IgD-negative memory B cell (primary cell): ENCODE measurements at regions not wholly inside any gene's neighbourhood (a gene's known extent, or its start where the extent isn't known, plus 50 kb on each side); places are given as distances from the start of the nearest gene placed in this dataset.

Experiments
- H3K27ac Mint-ChIP-seq, 3 donors: one replicate each; pipeline ENCODE4 v1.8.0; 2020 to 2022; ENCODE audit warnings: mild to moderate bottlenecking in 3 of 3, mixed read lengths in 3 of 3, moderate library complexity in 1 of 3
- H3K27me3 Mint-ChIP-seq: one replicate; pipeline ENCODE4 v1.8.0; 2021; ENCODE audit warnings: mixed read lengths
- H3K36me3 Mint-ChIP-seq: one replicate; pipeline ENCODE4 v1.8.0; 2020; ENCODE audit warnings: mild to moderate bottlenecking, mixed read lengths
- H3K4me1 Mint-ChIP-seq, 3 donors: one replicate each; pipeline ENCODE4 v1.8.0; 2020 to 2022; ENCODE audit warnings: mixed read lengths in 3 of 3, mild to moderate bottlenecking in 1 of 3
- H3K4me3 Mint-ChIP-seq, 4 donors: one replicate each; pipeline ENCODE4 v1.8.0; 2020 to 2022; ENCODE audit warnings: mild to moderate bottlenecking in 4 of 4, mixed read lengths in 4 of 4, moderate library complexity in 3 of 4
- H3K9me3 Mint-ChIP-seq, 3 donors: one replicate each; pipeline ENCODE4 v1.8.0; 2020 to 2021; ENCODE audit warnings: mixed read lengths in 3 of 3, mild to moderate bottlenecking in 1 of 3

GRCh38 chr4:100786481-100786880 lies 268.7 kb upstream of the EMCN start:
- no peak overlapping the region for H3K27ac Mint-ChIP-seq
- H3K36me3 Mint-ChIP-seq: no peaks in the 10 kb centered on the region
- peaks cover 3% of the 10 kb centered on the region for H3K27me3 Mint-ChIP-seq
- no peaks in the 10 kb centered on the region for H3K4me1 Mint-ChIP-seq
- H3K9me3 Mint-ChIP-seq: no peaks in the 10 kb centered on the region
- H3K4me3 Mint-ChIP-seq: no peak overlapping the region

- Mint-ChIP-seq H3K36me3 (no peaks in the 10 kb centered on the region), H3K4me3 (no peak overlapping the region), H3K4me1 (no peaks in the 10 kb centered on the region), H3K9me3 (peaks cover 0 to 1% (median 0%) of the 10 kb centered on the region in 3 donors), H3K27ac (no peak overlapping the region), H3K27me3 (no peaks in the 10 kb centered on the region)
These were observed 264.5 kb upstream of the EMCN start for GRCh38 chr4:100782356-100782755.

GRCh38 chr4:100781435-100781834 lies 263.6 kb upstream of the EMCN start:
- Mint-ChIP-seq H3K4me3 (no peak overlapping the region), H3K9me3 (peaks cover 0 to 1% (median 0%) of the 10 kb centered on the region in 3 donors), H3K27ac (no peak overlapping the region), H3K27me3 (peaks cover 2% of the 10 kb centered on the region), H3K36me3 (no peaks in the 10 kb centered on the region), H3K4me1 (no peaks in the 10 kb centered on the region)

GRCh38 chr4:100780126-100780525 lies 262.3 kb upstream of the EMCN start:
- H3K36me3 Mint-ChIP-seq: peaks cover 1% of the 10 kb centered on the region
- no peak overlapping the region for H3K27ac Mint-ChIP-seq
- peaks cover 3 to 8% (median 4%) of the 10 kb centered on the region in 3 donors for H3K9me3 Mint-ChIP-seq

GRCh38 chr4:100778431-100778830 lies 260.6 kb upstream of the EMCN start:
- Mint-ChIP-seq H3K36me3 (peaks cover 1% of the 10 kb centered on the region), H3K9me3 (peaks cover 5 to 11% (median 11%) of the 10 kb centered on the region in 3 donors), H3K4me3 (no peak overlapping the region), H3K27ac (no peak overlapping the region), H3K27me3 (peaks cover 2% of the 10 kb centered on the region), H3K4me1 (no peaks in the 10 kb centered on the region)

More at GRCh38 chr4:100780126-100780525, 262.3 kb upstream of the EMCN start:
- no peaks in the 10 kb centered on the region for H3K4me1 Mint-ChIP-seq
- no peak overlapping the region for H3K4me3 Mint-ChIP-seq
- H3K27me3 Mint-ChIP-seq: peaks cover 2% of the 10 kb centered on the region

- Mint-ChIP-seq H3K27ac (no peak overlapping the region), H3K36me3 (no peaks in the 10 kb centered on the region), H3K27me3 (peaks cover 6% of the 10 kb centered on the region), H3K4me3 (no peak overlapping the region), H3K9me3 (peaks cover 6 to 11% (median 10%) of the 10 kb centered on the region in 3 donors), H3K4me1 (no peaks in the 10 kb centered on the region)
These were observed 244.9 kb upstream of the EMCN start for GRCh38 chr4:100762738-100763137.

- H3K4me3 Mint-ChIP-seq: no peak overlapping the region
- peaks cover 3% of the 10 kb centered on the region for H3K36me3 Mint-ChIP-seq
- no peaks in the 10 kb centered on the region for H3K4me1 Mint-ChIP-seq
- H3K9me3 Mint-ChIP-seq: peaks cover 4 to 6% (median 5%) of the 10 kb centered on the region in 3 donors
- peaks cover 2% of the 10 kb centered on the region for H3K27me3 Mint-ChIP-seq
- no peak overlapping the region for H3K27ac Mint-ChIP-seq
These were observed 236.9 kb upstream of the EMCN start for GRCh38 chr4:100754751-100755150.

- Mint-ChIP-seq H3K27me3 (no peaks in the 10 kb centered on the region), H3K9me3 (no peaks in the 10 kb centered on the region), H3K4me1 (no peaks in the 10 kb centered on the region), H3K27ac (no peak overlapping the region), H3K36me3 (no peaks in the 10 kb centered on the region), H3K4me3 (no peak overlapping the region)
These were observed 228.4 kb upstream of the EMCN start for GRCh38 chr4:100746141-100746739.

GRCh38 chr4:100742045-100742444 lies 224.2 kb upstream of the EMCN start:
- Mint-ChIP-seq H3K36me3 (no peaks in the 10 kb centered on the region), H3K9me3 (no peaks in the 10 kb centered on the region), H3K4me1 (no peaks in the 10 kb centered on the region), H3K27ac (no peak overlapping the region), H3K27me3 (no peaks in the 10 kb centered on the region), H3K4me3 (no peak overlapping the region)

GRCh38 chr4:100739426-100739825 lies 221.6 kb upstream of the EMCN start:
- Mint-ChIP-seq H3K4me3 (no peak overlapping the region), H3K9me3 (peaks cover 0 to 1% (median 0%) of the 10 kb centered on the region in 3 donors), H3K27me3 (no peaks in the 10 kb centered on the region), H3K4me1 (no peaks in the 10 kb centered on the region), H3K27ac (no peak overlapping the region), H3K36me3 (no peaks in the 10 kb centered on the region)

- no peaks in the 10 kb centered on the region for H3K4me1 Mint-ChIP-seq
- no peak overlapping the region for H3K4me3 Mint-ChIP-seq
- H3K27me3 Mint-ChIP-seq: no peaks in the 10 kb centered on the region
- peaks cover 0 to 11% (median 0%) of the 10 kb centered on the region in 3 donors for H3K9me3 Mint-ChIP-seq
- no peaks in the 10 kb centered on the region for H3K36me3 Mint-ChIP-seq
- H3K27ac Mint-ChIP-seq: peak overlapping the region in 1 of 3 donors; percentile 3
These were observed 220.7 kb upstream of the EMCN start for GRCh38 chr4:100738196-100739165.

GRCh38 chr4:100736641-100737451 lies 219.0 kb upstream of the EMCN start:
- Mint-ChIP-seq H3K4me1 (no peaks in the 10 kb centered on the region), H3K27me3 (no peaks in the 10 kb centered on the region), H3K27ac (no peak overlapping the region), H3K36me3 (no peaks in the 10 kb centered on the region), H3K9me3 (peaks cover 0 to 14% (median 2%) of the 10 kb centered on the region in 3 donors), H3K4me3 (no peak overlapping the region)

- Mint-ChIP-seq H3K27ac (no peak overlapping the region), H3K4me1 (no peaks in the 10 kb centered on the region), H3K4me3 (no peak overlapping the region), H3K9me3 (peaks cover 3 to 14% (median 4%) of the 10 kb centered on the region in 3 donors), H3K27me3 (no peaks in the 10 kb centered on the region), H3K36me3 (no peaks in the 10 kb centered on the region)
These were observed 211.0 kb upstream of the EMCN start for GRCh38 chr4:100728861-100729260.

GRCh38 chr4:100722866-100723459 lies 205.1 kb upstream of the EMCN start:
- no peak overlapping the region for H3K27ac Mint-ChIP-seq
- no peaks in the 10 kb centered on the region for H3K4me1 Mint-ChIP-seq
- H3K36me3 Mint-ChIP-seq: peaks cover 2% of the 10 kb centered on the region
- H3K27me3 Mint-ChIP-seq: peaks cover 2% of the 10 kb centered on the region
- no peak overlapping the region for H3K4me3 Mint-ChIP-seq
- peaks cover 6 to 7% (median 6%) of the 10 kb centered on the region in 3 donors for H3K9me3 Mint-ChIP-seq
